SH-SY5Y (cell line): ENCODE measurements at regions not wholly inside any gene's neighbourhood (a gene's known extent, or its start where the extent isn't known, plus 50 kb on each side); places are given as distances from the start of the nearest gene placed in this dataset.

Source experiments
- GATA2 ChIP-seq: IDR thresholded peaks from 2 replicates; pipeline ENCODE4 v1.6.1; 2011; ENCODE audit warnings: mild to moderate bottlenecking, low read depth, low read length
- GATA3 ChIP-seq: IDR thresholded peaks from 2 replicates; pipeline ENCODE4 v1.6.1; 2011; ENCODE audit warnings: low read depth, mild to moderate bottlenecking, low read length, moderate library complexity

GRCh38 chr2:226211439-226211838 lies 588.2 kb downstream of the IRS1 start:
- TF ChIP-seq GATA2 (no peak), GATA3 (no peak)
